Body of pancreas (tissue), 4 donors: ENCODE measurements at regions not wholly inside any gene's neighbourhood (a gene's known extent, or its start where the extent isn't known, plus 50 kb on each side); places are given as distances from the start of the nearest gene placed in this dataset.

Source experiments
- ATAC-seq: fragments of 150-250 bp; one replicate; pipeline ENCODE4 v1.9.1; 2016
- DNase-seq, 4 donors: peaks; one replicate each; pipeline ENCODE4 v3.0.0-alpha.2; 2019
- H3K27ac ChIP-seq, 4 donors: fragments of 200-600 bp; sonication (generic); 1 replicate in 3 of 4; 2 replicates in 1 of 4; pipeline versions ENCODE4 v1.5.1 to v1.6.1; 2016 to 2019; ENCODE audit warnings: mild to moderate bottlenecking in 1 of 4, mixed read lengths in 1 of 4, moderate library complexity in 1 of 4
- H3K27me3 ChIP-seq, 2 donors: fragments of 200-600 bp; sonication (generic); one replicate each; pipeline ENCODE4 v1.6.0; 2016; ENCODE audit warnings: mild to moderate bottlenecking in 1 of 2
- H3K36me3 ChIP-seq, 2 donors: fragments of 200-600 bp; sonication (generic); replicated peaks in 1 of 2; 2 replicates each; pipeline ENCODE4 v1.5.1; 2016; ENCODE audit warnings: low read depth in 2 of 2; ENCODE audit not compliant: insufficient read depth in 1 of 2
- H3K4me1 ChIP-seq: fragments of 200-600 bp; sonication (generic); one replicate; pipeline ENCODE4 v1.6.0; 2016
- H3K4me3 ChIP-seq, 2 donors: fragments of 200-600 bp; sonication (generic); 1 replicate in 1 of 2; 2 replicates in 1 of 2; pipeline ENCODE4 v1.5.1; 2016 to 2019
- H3K9me3 ChIP-seq, 3 donors: fragments of 200-600 bp; sonication (generic); 1 replicate in 2 of 3; 2 replicates in 1 of 3; pipeline ENCODE4 v1.5.1; 2016
- CTCF ChIP-seq, 7 experiments: fragments of 450-650 bp in 4 of 7; fragments of 200-600 bp in 3 of 7; sonication (generic) in 3 of 7; IDR thresholded peaks; one replicate each; pipeline ENCODE4 v1.5.1; 2016 to 2019; ENCODE audit warnings: antibody characterized with exemption in 7 of 7
- POLR2A ChIP-seq, 3 donors: fragments of 450-650 bp; IDR thresholded peaks; one replicate each; pipeline ENCODE4 v1.6.1; 2016; ENCODE audit warnings: antibody characterized with exemption in 3 of 3, mild to moderate bottlenecking in 2 of 3
- WGBS, 2 donors: methylation state at CpG; one replicate each; pipeline ENCODE4 v1.1.5; 2017; 5-methylcytosine and 5-hydroxymethylcytosine counted together
- intact Hi-C: fragments of 100-400 bp; cut with DNase I; formaldehyde crosslinking; loops from one replicate; pipeline ENCODE4 v1.15.1; 2023

- Histone ChIP-seq H3K27ac (no peak overlapping the region), H3K27me3 (peaks cover 0 to 14% of the 10 kb centered on the region in 2 donors), H3K4me3 (no peak overlapping the region), H3K9me3 (no peaks in the 10 kb centered on the region), H3K4me1 (peaks cover 16% of the 10 kb centered on the region), H3K36me3 (no peaks in the 10 kb centered on the region)
- no peak for DNase-seq
- intact Hi-C loops: no loop called here
- no peak for TF ChIP-seq CTCF (IDR thresholded peaks at IDR 0.05)
- TF ChIP-seq POLR2A (IDR thresholded peaks at IDR 0.05): no peak
- no peak for ATAC-seq
- WGBS, 2 donors: 75% methylated on average over 7 of the region's 7 CpGs
These were observed 182.7 kb upstream of the ZFHX3 start for GRCh38 chr16:73230651-73231050.

GRCh38 chr16:73228649-73229048 lies 180.7 kb upstream of the ZFHX3 start:
- Histone ChIP-seq H3K9me3 (no peaks in the 10 kb centered on the region), H3K36me3 (no peaks in the 10 kb centered on the region), H3K27ac (no peak overlapping the region), H3K4me1 (peaks cover 16% of the 10 kb centered on the region), H3K4me3 (no peak overlapping the region), H3K27me3 (no peaks in the 10 kb centered on the region)
- TF ChIP-seq POLR2A (IDR thresholded peaks at IDR 0.05): no peak
- TF ChIP-seq CTCF (IDR thresholded peaks at IDR 0.05): no peak
- 63 to 82% methylated on average over 5 of the region's 5 CpGs for WGBS, 2 donors
- intact Hi-C loops: no loop called here
- ATAC-seq (no peak), DNase-seq (no peak)

GRCh38 chr16:73226675-73227074 lies 178.7 kb upstream of the ZFHX3 start:
- TF ChIP-seq POLR2A (IDR thresholded peaks at IDR 0.05) (no peak), CTCF (IDR thresholded peaks at IDR 0.05) (no peak)
- no peak for ATAC-seq

GRCh38 chr16:73225983-73226382 lies 178.1 kb upstream of the ZFHX3 start:
- DNase-seq (no peak), ATAC-seq (no peak)
- Histone ChIP-seq H3K27ac (no peak overlapping the region), H3K27me3 (no peaks in the 10 kb centered on the region), H3K36me3 (no peaks in the 10 kb centered on the region), H3K9me3 (no peaks in the 10 kb centered on the region), H3K4me1 (no peaks in the 10 kb centered on the region), H3K4me3 (no peak overlapping the region)
- no peak for TF ChIP-seq POLR2A (IDR thresholded peaks at IDR 0.05)
- no peak for TF ChIP-seq CTCF (IDR thresholded peaks at IDR 0.05)
- intact Hi-C loops: no loop called here
- 86 to 90% methylated on average over 5 of the region's 5 CpGs for WGBS, 2 donors

More at GRCh38 chr16:73226675-73227074, 178.7 kb upstream of the ZFHX3 start:
- no peaks in the 10 kb centered on the region for H3K4me1 ChIP-seq
- no peak overlapping the region for H3K27ac ChIP-seq
- 72 to 80% methylated on average over 8 of the region's 8 CpGs for WGBS, 2 donors
- intact Hi-C loops: no loop called here
- no peaks in the 10 kb centered on the region for H3K9me3 ChIP-seq
- no peaks in the 10 kb centered on the region for H3K27me3 ChIP-seq
- H3K4me3 ChIP-seq: no peak overlapping the region
- H3K36me3 ChIP-seq: no peaks in the 10 kb centered on the region
- DNase-seq: no peak

GRCh38 chr16:73220836-73221235 lies 172.9 kb upstream of the ZFHX3 start:
- Histone ChIP-seq H3K4me3 (no peak overlapping the region), H3K27me3 (no peaks in the 10 kb centered on the region), H3K36me3 (no peaks in the 10 kb centered on the region), H3K9me3 (no peaks in the 10 kb centered on the region), H3K27ac (no peak overlapping the region), H3K4me1 (no peaks in the 10 kb centered on the region)
- WGBS, 2 donors: 72 to 73% methylated on average over 5 of the region's 5 CpGs
- intact Hi-C loops: no loop called here
- DNase-seq (no peak), ATAC-seq (no peak)
- no peak for TF ChIP-seq POLR2A (IDR thresholded peaks at IDR 0.05)
- TF ChIP-seq CTCF (IDR thresholded peaks at IDR 0.05): no peak
